ENCODE measurements at regions not wholly inside any gene's neighbourhood (a gene's known extent, or its start where the extent isn't known, plus 50 kb on each side); places are given as distances from the start of the nearest gene placed in this dataset.

DNA sequence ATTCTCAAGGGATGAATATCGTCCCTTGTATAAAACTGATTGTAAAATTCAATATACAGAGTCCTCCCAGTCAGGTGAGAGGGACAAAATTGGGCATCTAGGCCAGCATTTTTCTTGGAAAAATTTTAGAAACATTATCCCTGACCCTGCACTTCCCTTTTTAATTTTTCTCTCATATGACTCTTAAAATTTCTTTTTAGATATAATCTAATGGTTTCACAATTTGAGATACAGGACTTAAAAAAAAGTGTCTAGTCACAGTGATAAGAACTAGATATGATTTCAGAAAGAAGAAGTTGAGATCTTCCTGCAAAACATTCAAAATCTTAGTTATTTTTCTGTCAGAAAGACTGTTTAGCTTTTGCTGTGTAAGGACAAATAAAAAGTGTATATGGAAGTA, 270.8 kb upstream of the PPFIA2 start:
- no peak for DNase-seq

DNA sequence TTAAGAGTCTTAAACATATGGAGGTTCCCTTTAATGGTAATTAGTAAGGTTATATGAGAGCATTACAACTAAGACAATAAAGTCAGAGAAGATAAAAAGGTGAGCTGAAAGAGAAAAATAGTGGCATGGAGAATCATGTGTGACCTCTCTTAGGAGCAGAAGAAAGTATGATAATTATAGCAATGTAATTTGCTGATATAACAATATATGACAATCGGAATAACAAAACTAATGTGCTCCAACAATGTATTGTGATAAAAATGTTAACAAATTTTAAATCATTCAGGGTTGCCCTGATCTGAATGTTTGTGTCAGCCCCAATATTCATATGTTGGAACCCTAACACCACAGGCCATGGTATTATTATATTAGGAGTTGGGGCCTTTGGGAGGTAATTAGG, 269.6 kb upstream of the PPFIA2 start:
- no peak for DNase-seq

GRCh38 chr12:82027612-82028011, 268.5 kb upstream of the PPFIA2 start:
- DNase-seq, result no peak

DNA sequence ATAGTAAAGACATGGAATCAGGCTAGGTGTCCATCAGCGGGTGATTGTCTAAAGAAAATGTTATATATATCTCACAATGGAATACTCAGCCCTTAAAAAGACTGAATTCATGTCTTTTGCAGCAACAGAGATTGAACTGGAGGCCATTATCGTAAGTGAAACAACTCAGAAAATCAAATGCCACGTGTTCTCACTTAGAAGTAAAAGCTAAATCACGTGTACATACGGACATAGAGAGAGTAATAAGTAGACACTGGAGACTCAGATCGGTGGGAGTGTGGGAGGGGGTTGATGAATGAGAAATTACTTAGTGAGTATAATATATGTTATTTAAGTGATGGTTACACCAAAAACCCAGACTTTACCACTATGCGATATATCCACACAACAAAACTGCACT, 266.3 kb upstream of the PPFIA2 start:
- DNase-seq, result no peak

DNA sequence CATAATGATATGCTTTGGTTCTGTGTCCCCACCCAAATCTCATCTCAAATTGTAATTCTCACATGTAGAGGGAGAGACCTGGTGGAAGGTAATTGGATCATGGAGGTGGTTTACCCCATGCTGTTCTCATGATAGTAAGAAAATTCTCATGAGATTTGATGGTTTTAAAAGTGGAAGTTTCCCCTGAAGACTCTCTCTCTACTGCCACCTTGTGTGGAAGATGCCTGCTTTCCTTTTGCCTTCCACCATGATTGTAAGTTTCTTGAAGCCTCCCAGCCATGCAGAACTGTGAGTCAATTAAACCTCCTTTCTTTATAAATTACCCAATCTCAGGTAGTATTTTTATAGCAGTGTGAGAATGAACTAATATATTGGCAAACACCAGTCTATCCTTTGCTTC, 260.4 kb upstream of the PPFIA2 start:
- no peak for DNase-seq

GRCh38 chr12:82015623-82016347, 256.6 kb upstream of the PPFIA2 start:
- DNase-seq, result no peak

DNA sequence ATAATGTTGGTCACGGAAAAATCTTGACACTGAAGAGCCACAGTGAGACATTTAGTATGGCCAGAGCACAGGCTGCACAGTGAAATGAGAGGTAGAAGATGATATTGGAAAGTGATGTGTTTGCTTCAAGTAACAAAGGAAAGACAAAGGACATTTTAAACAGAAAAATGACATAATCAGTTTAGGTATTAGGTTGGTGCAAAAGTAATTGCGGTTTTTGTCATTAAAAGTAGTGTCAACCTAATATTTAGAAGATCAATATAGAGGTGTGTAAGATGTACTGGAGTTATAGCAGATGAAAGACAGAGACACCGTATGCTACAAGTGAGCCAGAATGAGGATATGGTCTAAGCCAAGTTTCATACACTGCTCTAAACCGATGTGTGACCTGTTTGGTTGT, 253.0 kb upstream of the PPFIA2 start:
- DNase-seq, result no peak

- no peak for DNase-seq
These were observed 250.4 kb upstream of the PPFIA2 start for GRCh38 chr12:82009524-82009923.

DNA sequence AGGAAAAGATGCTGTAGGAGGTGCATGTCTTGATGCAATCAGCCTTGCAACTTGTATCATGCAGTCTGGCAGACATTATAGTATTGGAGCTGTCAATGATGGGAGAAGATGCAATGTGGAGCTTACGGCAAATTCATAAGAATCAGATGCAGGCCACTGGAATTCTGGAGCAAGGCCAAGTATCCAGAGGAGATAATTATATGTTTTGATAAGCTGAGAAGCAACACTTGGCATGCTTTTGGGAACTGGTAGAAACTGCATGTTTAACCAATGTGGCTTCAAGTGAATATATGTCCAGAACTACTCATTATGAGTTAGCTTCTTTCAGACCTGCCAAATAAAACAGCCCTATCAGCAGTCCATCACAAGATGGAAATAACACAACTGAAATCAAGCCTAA, 249.1 kb upstream of the PPFIA2 start:
- no peak for DNase-seq

- DNase-seq, result no peak
These were observed 239.7 kb upstream of the PPFIA2 start for GRCh38 chr12:81998761-81999378.

- peak; percentile 2 for DNase-seq
These were observed 233.3 kb upstream of the PPFIA2 start for GRCh38 chr12:81992461-81992860.

GRCh38 chr12:81991868-81992267, 232.7 kb upstream of the PPFIA2 start:
- no peak for DNase-seq

DNA sequence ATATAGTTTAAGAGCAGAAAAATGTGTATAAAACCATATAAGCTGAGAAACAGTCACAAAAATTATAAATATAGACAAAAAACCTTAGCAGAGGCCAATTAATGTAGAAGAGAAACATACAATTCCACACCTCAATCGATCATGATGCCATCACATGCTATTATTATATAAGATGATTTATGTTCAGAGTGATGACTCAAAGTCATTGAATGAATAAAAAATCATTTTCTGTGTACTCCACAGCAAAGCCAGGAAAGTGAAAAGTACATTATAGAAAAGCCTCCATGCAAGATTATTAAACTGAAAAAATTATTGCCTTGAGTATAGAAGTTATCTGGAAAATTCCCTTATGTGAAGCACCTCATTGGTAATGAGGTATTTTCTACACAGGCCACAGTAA, 229.2 kb upstream of the PPFIA2 start:
- DNase-seq, result no peak

- DNase-seq, result no peak
These were observed 228.2 kb upstream of the PPFIA2 start for GRCh38 chr12:81987371-81987770.

GRCh38 chr12:81976661-81977060, 217.5 kb upstream of the PPFIA2 start:
- no peak for DNase-seq

GRCh38 chr12:81974762-81975161, 215.6 kb upstream of the PPFIA2 start:
- DNase-seq, result no peak

- DNase-seq, result no peak
These were observed 209.3 kb upstream of the PPFIA2 start for GRCh38 chr12:81968421-81968820.

- no peak for DNase-seq
These were observed 204.5 kb upstream of the PPFIA2 start for GRCh38 chr12:81963636-81964035.

DNA sequence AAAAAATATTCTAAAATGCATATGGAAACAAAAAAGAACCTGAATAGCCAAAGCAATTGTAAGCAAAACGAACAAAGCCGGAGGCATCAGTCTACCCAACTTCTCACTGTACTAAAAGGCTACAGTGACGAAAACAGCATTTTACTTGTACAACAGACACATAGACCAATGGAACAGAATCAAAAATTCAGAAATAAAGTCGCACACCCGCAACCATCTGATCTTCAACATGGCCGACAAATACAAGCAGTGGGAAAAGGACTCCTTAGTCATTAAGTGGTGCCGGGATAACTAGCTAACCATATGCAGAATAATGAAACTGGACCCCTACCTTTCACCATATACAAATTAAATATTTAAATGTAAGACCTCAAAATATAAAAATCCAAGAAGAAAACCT, 203.9 kb upstream of the PPFIA2 start:
- DNase-seq, result no peak

- DNase-seq, result no peak
These were observed 203.1 kb upstream of the PPFIA2 start for GRCh38 chr12:81962126-81962856.

- DNase-seq, result no peak
These were observed 199.3 kb upstream of the PPFIA2 start for GRCh38 chr12:81958406-81958805.

DNA sequence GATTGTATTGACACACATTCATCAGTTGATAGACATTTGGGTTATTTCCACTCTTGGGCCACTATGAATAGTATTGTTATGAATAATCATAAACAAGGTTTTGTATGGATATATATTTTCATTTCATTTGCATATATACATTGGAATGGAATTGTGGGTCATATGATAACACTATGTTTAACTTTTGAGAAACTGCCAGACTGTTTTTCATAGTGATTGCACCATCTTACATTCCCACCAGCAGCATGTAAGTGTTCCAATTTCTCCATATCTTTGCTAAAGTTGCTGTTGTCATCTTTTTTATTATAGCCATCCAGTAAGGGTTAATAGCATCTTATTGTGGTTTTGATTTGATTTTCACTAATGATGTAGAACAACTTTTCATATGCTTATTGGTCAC, 198.5 kb upstream of the PPFIA2 start:
- DNase-seq, result no peak

DNA sequence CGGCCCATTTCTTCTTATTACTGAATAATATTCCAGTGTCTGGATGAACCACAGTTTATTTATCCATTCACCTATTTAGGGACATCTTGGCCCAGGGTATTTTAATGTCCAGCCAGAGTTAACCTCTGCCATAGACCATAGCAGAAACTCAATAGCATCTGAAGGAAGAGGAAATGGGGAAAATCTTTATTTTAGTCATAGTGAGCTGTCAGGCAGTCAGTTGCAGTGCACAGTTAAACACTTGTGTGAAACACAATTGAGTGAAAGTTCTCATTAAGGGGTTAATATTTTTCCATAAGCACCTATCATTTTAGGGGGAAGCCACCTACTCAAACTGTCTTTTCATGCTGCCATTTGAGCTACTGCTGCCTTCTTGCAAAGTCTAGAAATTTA, 197.3 kb upstream of the PPFIA2 start:
- no peak for DNase-seq

DNA sequence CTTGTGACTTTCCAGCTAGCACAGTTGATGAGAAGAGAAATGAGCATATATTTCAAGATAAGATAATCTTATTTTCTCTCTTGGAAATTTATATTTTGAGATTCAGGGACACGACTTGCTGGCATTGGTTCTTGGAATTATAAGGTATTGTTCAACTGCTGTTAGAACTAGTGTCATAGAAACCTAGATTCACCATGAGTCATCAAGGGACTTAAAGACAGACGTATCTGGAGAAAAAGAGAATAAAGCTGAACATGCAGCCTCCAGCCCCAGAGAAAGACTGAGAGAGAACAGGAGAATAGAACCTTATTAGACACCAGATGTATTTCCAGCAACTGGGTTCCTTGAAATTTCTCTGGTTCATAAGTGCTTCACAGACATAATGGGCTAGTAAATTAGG, 194.4 kb upstream of the PPFIA2 start:
- DNase-seq, result no peak
